GM12865 (cell line): ENCODE measurements at regions not wholly inside any gene's neighbourhood (a gene's known extent, or its start where the extent isn't known, plus 50 kb on each side); places are given as distances from the start of the nearest gene placed in this dataset.

Experiments
- DNase-seq: peaks from one replicate; pipeline ENCODE4 v3.0.0; 2010; ENCODE audit warnings: low read depth
- H3K4me3 ChIP-seq: 2 replicates; pipeline ENCODE4 v1.5.1; 2011; ENCODE audit warnings: mild to moderate bottlenecking, low read depth, low read length, control low read depth
- CTCF ChIP-seq: IDR thresholded peaks from 2 replicates; pipeline ENCODE4 v1.5.1; 2011; ENCODE audit warnings: low read length, control low read depth, low read depth, inconsistent platforms; ENCODE audit not compliant: insufficient read depth; ENCODE audit errors: missing control alignments

- no peak overlapping the region for H3K4me3 ChIP-seq
- TF ChIP-seq CTCF: peak; percentile 19
- peak; percentile 3 for DNase-seq
Measured at GRCh38 chr1:221356693-221357092, 385.2 kb downstream of the DUSP10 start.

- DNase-seq: no peak
- no peak overlapping the region for H3K4me3 ChIP-seq
- no peak for TF ChIP-seq CTCF
Measured at GRCh38 chr1:221363039-221363438, 378.9 kb downstream of the DUSP10 start.

- no peak overlapping the region for H3K4me3 ChIP-seq
- TF ChIP-seq CTCF: no peak
- DNase-seq: no peak
Measured at GRCh38 chr1:221366495-221367110, 375.3 kb downstream of the DUSP10 start.

- no peak for DNase-seq
- no peak overlapping the region for H3K4me3 ChIP-seq
- no peak for TF ChIP-seq CTCF
Measured at GRCh38 chr1:221371705-221372104, 370.2 kb downstream of the DUSP10 start.

- no peak for TF ChIP-seq CTCF
- H3K4me3 ChIP-seq: no peak overlapping the region
- DNase-seq: no peak
Measured at GRCh38 chr1:221373795-221374194, 368.1 kb downstream of the DUSP10 start.

- no peak for TF ChIP-seq CTCF
- no peak overlapping the region for H3K4me3 ChIP-seq
- DNase-seq: no peak
Measured at GRCh38 chr1:221376286-221376685, 365.6 kb downstream of the DUSP10 start.

GRCh38 chr1:221381910-221382623 lies 359.8 kb downstream of the DUSP10 start:
- H3K4me3 ChIP-seq: no peak overlapping the region
- no peak for TF ChIP-seq CTCF
- DNase-seq: no peak
